ENCODE measurements at regions not wholly inside any gene's neighbourhood (a gene's known extent, or its start where the extent isn't known, plus 50 kb on each side); places are given as distances from the start of the nearest gene placed in this dataset.

DNA sequence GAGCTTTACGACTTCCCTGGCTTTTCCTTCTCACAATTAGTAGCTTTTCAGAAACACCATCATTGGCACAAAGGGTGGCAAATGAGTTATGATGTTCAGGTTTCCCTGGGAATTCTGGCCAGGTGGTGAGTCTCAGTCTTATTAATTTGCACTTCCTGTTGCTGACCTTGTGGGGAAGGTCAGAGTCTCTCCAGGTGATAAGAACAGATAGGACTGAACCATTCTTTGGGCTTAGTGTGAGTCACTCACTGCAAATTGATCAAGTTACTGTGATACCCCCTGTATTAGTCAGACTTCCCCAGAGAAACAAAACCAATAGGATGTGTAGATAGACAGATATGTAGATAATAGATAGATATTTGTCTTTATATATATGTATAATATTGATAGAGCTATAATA is 53.8 kb upstream of the RANBP3L start:
- Mint-ChIP-seq H3K27me3 (ENCODE audit: low read depth) (peaks cover 7% of the 10 kb centered on the region), H3K4me3 (no peak overlapping the region), H3K9me3 (no peaks in the 10 kb centered on the region), H3K36me3 (ENCODE audit: insufficient read depth) (no peaks in the 10 kb centered on the region), H3K4me1 (ENCODE audit: low read depth) (no peaks in the 10 kb centered on the region)
- DNase-seq (no peak), ATAC-seq (no peak)

DNA sequence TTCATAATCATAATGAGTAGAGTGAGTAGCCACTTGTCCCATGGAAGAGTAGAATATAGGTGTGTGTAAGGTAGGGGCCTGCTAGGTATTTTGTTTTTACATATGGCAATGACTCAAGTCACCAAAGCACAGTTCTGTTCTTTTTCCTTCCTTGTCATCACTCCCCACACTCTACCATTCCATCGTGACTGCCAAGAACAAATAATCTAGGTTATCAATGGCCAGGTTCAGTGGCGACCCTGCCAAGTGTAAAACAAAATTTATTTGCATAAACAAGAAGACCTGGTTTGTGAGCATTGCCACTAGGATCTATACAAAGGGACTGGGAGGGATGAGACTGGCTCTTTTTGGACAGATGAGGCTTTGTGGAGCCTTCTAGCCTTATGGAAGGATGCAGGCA is 55.2 kb upstream of the RANBP3L start:
- ATAC-seq (no peak), DNase-seq (no peak)
- Mint-ChIP-seq H3K4me1 (ENCODE audit: low read depth) (no peaks in the 10 kb centered on the region), H3K27me3 (ENCODE audit: low read depth) (peaks cover under 1% of the 10 kb centered on the region), H3K36me3 (ENCODE audit: insufficient read depth) (no peaks in the 10 kb centered on the region), H3K9me3 (no peaks in the 10 kb centered on the region), H3K4me3 (no peak overlapping the region)

DNA sequence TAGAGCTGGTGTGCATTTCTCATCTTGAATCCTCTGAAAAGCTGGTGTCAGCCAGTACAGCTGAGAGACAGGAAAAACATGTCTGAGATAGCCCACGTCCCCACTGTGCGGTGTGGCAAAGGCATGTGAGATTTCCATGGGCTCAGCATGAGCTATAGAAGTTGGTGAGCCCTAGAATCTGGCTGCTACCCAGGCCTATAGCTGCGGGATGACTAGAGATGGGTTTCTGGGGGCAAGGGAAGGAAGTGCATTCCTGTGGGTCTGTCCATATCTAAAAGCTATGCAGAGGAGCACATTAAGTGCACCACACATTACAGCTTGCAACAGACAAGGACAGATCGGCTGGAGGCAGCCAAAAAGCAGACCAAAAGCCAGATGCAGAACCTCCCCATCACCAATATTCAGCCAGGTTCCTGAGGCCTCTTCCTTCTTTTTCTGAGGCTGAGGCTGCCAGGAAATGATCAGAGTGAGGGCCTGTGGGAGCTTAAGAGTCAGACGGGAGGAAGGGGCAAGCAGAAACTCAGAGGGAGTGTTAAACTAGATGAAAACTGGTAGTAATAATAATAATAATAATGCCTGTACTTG is 55.8 kb upstream of the RANBP3L start:
- no peaks in the 10 kb centered on the region for H3K36me3 Mint-ChIP-seq (ENCODE audit: insufficient read depth)

DNA sequence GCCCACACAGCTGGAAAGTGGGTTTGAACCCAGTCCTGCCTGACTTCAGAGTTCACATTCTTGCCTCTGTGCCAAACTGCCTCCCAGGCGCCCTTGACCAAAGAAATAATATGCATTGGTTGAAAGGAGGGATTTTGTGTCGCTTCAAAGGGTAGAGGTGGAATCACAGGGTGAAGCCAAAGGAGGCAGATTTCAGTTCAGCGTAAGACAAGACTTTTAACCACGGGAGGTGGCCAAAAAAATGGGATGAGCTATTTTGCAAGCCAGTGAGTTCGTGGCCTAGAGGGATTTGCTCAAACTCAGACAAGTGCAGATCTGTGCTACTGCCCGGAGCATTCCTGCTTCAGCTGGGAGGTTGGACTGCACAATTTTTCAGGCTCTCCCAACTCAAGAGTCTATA is 57.6 kb upstream of the RANBP3L start:
- no peak for DNase-seq
- no peaks in the 10 kb centered on the region for H3K9me3 Mint-ChIP-seq
- no peaks in the 10 kb centered on the region for H3K36me3 Mint-ChIP-seq (ENCODE audit: insufficient read depth)
- no peaks in the 10 kb centered on the region for H3K4me1 Mint-ChIP-seq (ENCODE audit: low read depth)
- no peak overlapping the region for H3K4me3 Mint-ChIP-seq
- no peak for ATAC-seq
- no peaks in the 10 kb centered on the region for H3K27me3 Mint-ChIP-seq (ENCODE audit: low read depth)

More for the DNA sequence above, 55.8 kb upstream of the RANBP3L start:
- DNase-seq = no peak
- Mint-ChIP-seq H3K4me1 (ENCODE audit: low read depth) (no peaks in the 10 kb centered on the region), H3K9me3 (no peaks in the 10 kb centered on the region), H3K4me3 (no peak overlapping the region), H3K27me3 (ENCODE audit: low read depth) (no peaks in the 10 kb centered on the region)
- ATAC-seq = no peak

DNA sequence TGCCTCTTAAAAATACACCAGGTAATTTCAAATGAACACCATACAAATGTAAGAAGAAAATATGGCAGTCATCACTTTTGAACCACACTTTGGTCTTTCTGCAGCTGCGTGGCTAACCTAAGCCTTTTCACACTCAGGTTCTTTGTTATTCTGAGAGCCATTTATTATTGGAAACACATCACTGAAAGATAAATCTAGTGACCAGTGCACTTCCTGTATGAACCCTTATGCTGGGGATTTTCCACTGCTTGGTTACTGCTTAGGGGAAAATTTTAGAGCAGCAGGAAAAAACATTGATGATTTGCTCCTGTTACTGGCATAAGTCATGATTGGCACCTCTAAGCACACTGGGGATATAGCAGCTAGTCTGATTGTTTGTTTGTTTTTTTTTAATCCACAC is 58.6 kb upstream of the RANBP3L start:
- H3K4me1 Mint-ChIP-seq (ENCODE audit: low read depth) = no peaks in the 10 kb centered on the region
- no peaks in the 10 kb centered on the region for H3K9me3 Mint-ChIP-seq
- H3K36me3 Mint-ChIP-seq (ENCODE audit: insufficient read depth) = no peaks in the 10 kb centered on the region
- H3K4me3 Mint-ChIP-seq = no peak overlapping the region
- peaks cover 3% of the 10 kb centered on the region for H3K27me3 Mint-ChIP-seq (ENCODE audit: low read depth)
- no peak for DNase-seq
- ATAC-seq = no peak

DNA sequence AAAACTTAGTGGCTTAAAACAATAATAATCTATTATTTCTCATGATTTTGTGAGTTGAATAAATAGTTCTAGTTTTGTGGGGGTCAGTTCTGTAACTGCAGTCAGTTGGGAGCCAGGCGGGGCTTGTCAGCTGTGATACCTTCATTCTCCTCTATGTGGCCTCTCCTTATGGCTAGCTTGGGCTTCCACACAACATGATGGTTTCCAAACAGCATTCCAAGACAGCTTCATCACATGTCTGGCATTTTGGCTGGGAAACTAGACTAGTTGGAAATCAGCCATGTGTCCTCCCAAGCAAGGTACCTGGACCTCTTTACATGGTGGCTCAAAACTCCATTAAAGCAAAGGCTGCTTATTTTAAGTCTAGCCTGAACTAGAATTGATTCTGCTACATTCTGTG is 61.4 kb upstream of the RANBP3L start:
- peaks cover 3% of the 10 kb centered on the region for H3K4me1 Mint-ChIP-seq (ENCODE audit: low read depth)
- H3K9me3 Mint-ChIP-seq = no peaks in the 10 kb centered on the region
- no peak for ATAC-seq
- peaks cover 3% of the 10 kb centered on the region for H3K27me3 Mint-ChIP-seq (ENCODE audit: low read depth)
- no peak for DNase-seq
- no peak overlapping the region for H3K4me3 Mint-ChIP-seq
- no peaks in the 10 kb centered on the region for H3K36me3 Mint-ChIP-seq (ENCODE audit: insufficient read depth)

DNA sequence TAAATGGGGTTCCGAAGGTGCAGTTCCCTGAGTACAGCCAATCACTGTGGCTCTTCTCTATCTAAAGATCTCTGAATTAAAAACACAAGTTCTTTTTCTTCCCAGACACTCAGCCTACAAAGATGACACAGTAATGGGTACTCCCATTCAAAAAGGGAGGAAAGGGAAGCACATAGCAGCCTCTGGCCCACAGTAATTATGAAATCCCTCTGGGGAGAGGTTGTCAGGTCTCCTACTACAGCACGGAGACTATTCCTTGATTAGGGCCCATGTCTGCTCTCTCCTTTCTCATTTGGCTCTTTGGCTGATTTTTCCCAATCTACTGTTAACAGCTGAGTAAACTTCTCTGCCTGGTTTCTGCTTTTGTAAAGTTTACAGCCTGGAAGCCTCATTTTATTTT is 62.0 kb upstream of the RANBP3L start:
- Mint-ChIP-seq H3K9me3 (no peaks in the 10 kb centered on the region), H3K4me3 (no peak overlapping the region), H3K36me3 (ENCODE audit: insufficient read depth) (no peaks in the 10 kb centered on the region), H3K4me1 (ENCODE audit: low read depth) (peaks cover 3% of the 10 kb centered on the region), H3K27me3 (ENCODE audit: low read depth) (peaks cover 3% of the 10 kb centered on the region)
- ATAC-seq (no peak), DNase-seq (no peak)

DNA sequence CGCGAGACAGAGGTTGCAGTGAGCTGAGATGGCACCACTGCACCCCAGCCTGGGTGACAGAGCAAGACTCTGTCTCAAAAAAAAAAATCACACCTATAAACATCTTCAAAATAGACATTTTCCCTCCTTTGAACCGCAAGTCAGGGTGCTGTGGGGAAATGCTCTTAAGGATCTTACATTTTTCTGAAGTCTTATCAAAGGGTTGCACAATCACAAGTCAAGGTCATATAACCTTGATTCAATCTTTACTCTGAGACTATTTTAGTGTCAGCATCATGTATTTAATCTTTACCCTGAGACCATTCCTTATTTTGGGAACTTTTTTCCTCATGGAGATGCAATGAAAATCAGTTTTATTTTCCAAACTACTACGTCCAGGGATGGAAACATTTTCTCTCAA is 62.8 kb upstream of the RANBP3L start:
- H3K4me1 Mint-ChIP-seq (ENCODE audit: low read depth) = peaks cover 3% of the 10 kb centered on the region
- no peak overlapping the region for H3K4me3 Mint-ChIP-seq
- no peak for ATAC-seq
- H3K27me3 Mint-ChIP-seq (ENCODE audit: low read depth) = peaks cover 3% of the 10 kb centered on the region
- H3K9me3 Mint-ChIP-seq = no peaks in the 10 kb centered on the region
- H3K36me3 Mint-ChIP-seq (ENCODE audit: insufficient read depth) = no peaks in the 10 kb centered on the region
- DNase-seq = no peak

DNA sequence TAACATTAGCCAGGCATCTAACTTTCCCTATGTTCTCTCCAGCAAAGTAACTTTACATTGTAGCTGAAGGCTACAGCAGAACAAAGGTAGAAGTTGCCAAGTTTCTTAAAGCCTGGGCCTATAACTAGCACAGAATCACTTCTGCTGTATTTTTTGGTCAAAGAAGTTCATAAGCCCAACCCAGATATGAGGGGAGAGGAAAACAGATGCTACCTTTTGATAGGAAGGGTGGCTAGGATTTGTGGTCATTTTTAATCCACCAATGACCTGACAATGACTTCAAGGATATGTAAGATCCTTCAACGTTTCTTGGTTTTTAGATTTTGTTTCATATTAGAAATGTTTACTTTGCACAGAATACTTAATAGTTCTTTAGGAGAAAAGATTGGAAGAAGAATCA is 64.2 kb upstream of the RANBP3L start:
- H3K36me3 Mint-ChIP-seq (ENCODE audit: insufficient read depth) = no peaks in the 10 kb centered on the region
- H3K9me3 Mint-ChIP-seq = peaks cover 3% of the 10 kb centered on the region
- ATAC-seq (no peak), DNase-seq (no peak)
- no peak overlapping the region for H3K4me3 Mint-ChIP-seq
- H3K4me1 Mint-ChIP-seq (ENCODE audit: low read depth) = peaks cover 3% of the 10 kb centered on the region
- peaks cover 4% of the 10 kb centered on the region for H3K27me3 Mint-ChIP-seq (ENCODE audit: low read depth)

DNA sequence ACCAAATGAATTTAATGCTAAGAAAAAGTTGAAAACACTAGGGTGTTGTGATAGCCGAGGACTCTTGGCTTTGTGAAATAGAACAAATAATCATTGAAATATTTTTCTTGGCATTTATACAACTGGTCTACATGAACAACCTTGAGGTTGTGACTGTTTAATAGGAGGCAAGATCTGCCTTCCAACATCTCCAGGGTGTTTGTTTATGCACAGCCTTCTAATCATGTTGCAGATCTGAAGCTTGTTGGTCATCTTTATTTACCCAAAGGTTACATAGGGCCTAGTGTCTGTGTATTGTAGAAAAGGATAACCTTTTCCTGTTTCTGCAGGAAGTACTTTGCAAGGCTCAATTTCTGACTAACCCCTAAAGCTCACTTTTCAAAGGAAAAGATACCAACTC is 65.2 kb upstream of the RANBP3L start:
- Mint-ChIP-seq H3K27me3 (ENCODE audit: low read depth) (peaks cover 7% of the 10 kb centered on the region), H3K4me1 (ENCODE audit: low read depth) (peaks cover 3% of the 10 kb centered on the region), H3K9me3 (peaks cover 3% of the 10 kb centered on the region)

DNA sequence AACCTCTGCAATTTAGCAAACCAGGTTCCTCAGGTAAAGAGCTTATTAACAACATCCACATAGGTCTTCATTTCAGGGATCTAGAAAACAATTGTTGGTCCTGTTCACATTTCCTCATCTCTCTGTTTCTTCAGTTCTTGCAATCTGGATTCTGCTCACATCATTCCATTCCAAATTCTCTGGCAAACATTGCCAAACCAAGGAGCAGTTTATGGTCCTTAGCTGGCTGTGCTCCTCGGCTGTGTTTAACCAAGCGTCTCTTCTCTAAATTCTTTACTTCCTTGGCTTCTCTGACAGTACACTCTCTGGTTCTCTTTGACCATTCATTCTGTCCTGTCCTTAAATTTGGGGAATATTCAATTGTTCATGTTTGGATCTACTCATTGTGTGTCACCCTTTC is 65.8 kb upstream of the RANBP3L start:
- no peak for DNase-seq
- peaks cover 7% of the 10 kb centered on the region for H3K27me3 Mint-ChIP-seq (ENCODE audit: low read depth)

More for the DNA sequence above, 65.2 kb upstream of the RANBP3L start:
- Mint-ChIP-seq H3K4me3 (no peak overlapping the region), H3K36me3 (ENCODE audit: insufficient read depth) (no peaks in the 10 kb centered on the region)
- DNase-seq (no peak), ATAC-seq (no peak)

DNA sequence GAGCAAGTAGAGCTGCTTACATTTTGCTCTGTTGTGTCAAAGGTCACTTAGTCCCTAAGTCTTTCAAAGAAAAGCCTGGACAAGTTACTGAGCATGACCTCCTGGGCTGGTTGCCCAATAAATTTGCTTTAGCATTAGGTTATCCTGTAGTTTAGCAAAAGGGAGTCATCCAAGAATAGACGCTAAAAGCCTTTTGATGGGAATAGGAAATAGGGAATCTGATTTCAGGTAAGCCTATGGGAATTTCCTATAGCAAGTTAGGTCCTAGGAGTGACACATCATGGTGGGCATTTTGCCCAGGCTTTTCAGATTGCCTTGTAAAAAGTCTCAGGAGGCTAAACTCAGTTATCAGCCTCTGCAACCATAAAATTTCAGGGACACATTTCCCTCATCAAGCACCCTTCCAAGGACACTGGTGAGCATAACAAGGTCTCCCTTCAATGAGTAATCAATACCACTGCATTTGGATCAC is 67.6 kb upstream of the RANBP3L start:
- H3K9me3 Mint-ChIP-seq = peaks cover 3% of the 10 kb centered on the region
- H3K4me1 Mint-ChIP-seq (ENCODE audit: low read depth) = peaks cover 3% of the 10 kb centered on the region
- ATAC-seq (no peak), DNase-seq (no peak)
- no peak overlapping the region for H3K4me3 Mint-ChIP-seq
- H3K36me3 Mint-ChIP-seq (ENCODE audit: insufficient read depth) = no peaks in the 10 kb centered on the region
- peaks cover 12% of the 10 kb centered on the region for H3K27me3 Mint-ChIP-seq (ENCODE audit: low read depth)

More for the DNA sequence above, 65.8 kb upstream of the RANBP3L start:
- Mint-ChIP-seq H3K4me3 (no peak overlapping the region), H3K9me3 (peaks cover 3% of the 10 kb centered on the region), H3K36me3 (ENCODE audit: insufficient read depth) (no peaks in the 10 kb centered on the region), H3K4me1 (ENCODE audit: low read depth) (peaks cover 3% of the 10 kb centered on the region)
- no peak for ATAC-seq

DNA sequence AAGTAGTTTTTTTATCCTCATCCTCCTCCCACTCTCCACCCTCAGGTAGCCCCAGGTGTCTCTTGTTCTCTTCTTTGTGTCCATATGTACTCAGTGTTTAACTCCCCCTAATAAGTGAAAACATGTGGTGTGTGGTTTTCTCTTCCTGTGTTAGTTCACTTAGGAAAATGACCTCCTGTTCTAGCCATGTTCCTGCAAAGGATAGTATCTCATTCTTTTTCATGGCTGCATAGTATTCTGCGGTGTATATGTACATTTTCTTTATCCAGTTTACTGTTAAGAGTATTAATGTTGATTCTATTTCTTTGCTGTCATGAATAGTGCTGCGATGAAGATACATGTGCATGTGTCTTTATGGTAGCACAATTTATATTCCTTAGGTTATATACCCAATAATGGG is 68.4 kb upstream of the RANBP3L start:
- DNase-seq (no peak), ATAC-seq (no peak)
- Mint-ChIP-seq H3K36me3 (ENCODE audit: insufficient read depth) (no peaks in the 10 kb centered on the region), H3K4me3 (no peak overlapping the region), H3K27me3 (ENCODE audit: low read depth) (peaks cover 9% of the 10 kb centered on the region), H3K4me1 (ENCODE audit: low read depth) (peaks cover 3% of the 10 kb centered on the region), H3K9me3 (peaks cover 3% of the 10 kb centered on the region)

DNA sequence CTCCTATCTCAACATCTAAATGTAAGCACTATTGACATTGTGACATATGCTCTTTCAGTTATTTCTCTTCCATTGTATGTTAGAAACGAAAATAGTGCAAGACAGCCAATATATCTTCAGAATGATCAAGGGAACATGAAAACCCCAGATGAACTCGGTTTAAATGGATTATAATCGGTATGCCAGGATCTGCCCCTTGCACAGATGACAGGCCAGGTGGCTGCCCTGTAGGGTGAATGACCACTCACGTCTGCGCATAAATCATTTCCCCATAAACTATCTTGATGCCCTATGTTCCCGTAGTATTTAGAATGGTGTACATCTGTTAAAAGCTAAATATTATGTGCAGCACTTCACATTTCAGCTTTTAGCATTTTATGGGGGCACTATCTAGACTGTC is 69.7 kb upstream of the RANBP3L start:
- Mint-ChIP-seq H3K36me3 (ENCODE audit: insufficient read depth) (no peaks in the 10 kb centered on the region), H3K9me3 (peaks cover 3% of the 10 kb centered on the region), H3K4me1 (ENCODE audit: low read depth) (peaks cover 3% of the 10 kb centered on the region), H3K4me3 (no peak overlapping the region), H3K27me3 (ENCODE audit: low read depth) (peaks cover 9% of the 10 kb centered on the region)
- DNase-seq = no peak
- ATAC-seq = no peak

DNA sequence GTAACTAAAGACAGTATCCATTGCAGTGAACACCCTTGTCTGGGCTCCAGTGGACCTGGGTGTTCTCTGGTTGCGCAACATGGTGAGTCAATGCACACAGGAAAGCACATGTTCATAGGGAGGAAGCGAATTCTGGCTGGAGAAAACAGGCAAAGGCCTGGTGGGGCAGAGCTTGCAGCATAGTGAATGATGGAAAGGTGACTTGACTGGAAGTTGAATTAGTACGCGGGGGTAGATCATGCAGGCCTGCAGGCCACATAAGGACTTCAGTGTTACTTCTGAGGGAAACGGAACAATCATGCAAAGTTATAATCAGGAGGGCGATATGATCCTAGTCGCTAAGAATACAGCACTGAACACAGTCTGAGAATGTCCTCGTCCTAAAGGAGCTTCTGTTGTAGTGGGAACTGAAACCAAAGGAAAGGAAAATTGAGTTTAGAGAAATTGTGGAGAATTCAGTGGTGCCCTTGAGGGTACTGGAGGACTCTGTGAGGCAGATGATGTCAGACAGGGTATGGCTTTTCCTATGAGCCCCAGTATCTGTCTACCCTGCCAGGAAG is 71.9 kb upstream of the RANBP3L start:
- no peak for ATAC-seq
- Mint-ChIP-seq H3K27me3 (ENCODE audit: low read depth) (peaks cover 9% of the 10 kb centered on the region), H3K9me3 (peaks cover 3% of the 10 kb centered on the region), H3K4me3 (no peak overlapping the region), H3K36me3 (ENCODE audit: insufficient read depth) (no peaks in the 10 kb centered on the region), H3K4me1 (ENCODE audit: low read depth) (no peaks in the 10 kb centered on the region)
- no peak for DNase-seq

Measured in activated T-cell treated with anti-CD3 and anti-CD28 coated beads, Interleukin-2, amount 50 U/mL, for 4 hours (primary cell).